ENCODE measurements at regions not wholly inside any gene's neighbourhood (a gene's known extent, or its start where the extent isn't known, plus 50 kb on each side); places are given as distances from the start of the nearest gene placed in this dataset.

- no peak for TF ChIP-seq CTCF (IDR thresholded peaks at IDR 0.05)
- TF ChIP-seq POLR2AphosphoS5 (IDR thresholded peaks at IDR 0.05): no peak
Measured at GRCh38 chr1:82897549-82897948, 1096.8 kb downstream of the ADGRL2 start.

All from upper lobe of left lung (tissue), 4 donors.